GM12878 (cell line): ENCODE measurements at regions not wholly inside any gene's neighbourhood (a gene's known extent, or its start where the extent isn't known, plus 50 kb on each side); places are given as distances from the start of the nearest gene placed in this dataset.

ENCODE experiments used
- ATAC-seq: fragments of 200-7000 bp; cut with Tn5 transposase; 3 replicates; pipeline ENCODE4 v1.9.1; 2020; ENCODE audit warnings: mild to moderate bottlenecking, moderate library complexity
- BruUV-seq: library from RNA; stranded (reverse); fragments of 400-500 nt; replicated peaks from 2 replicates; lab custom pipeline; 2021; lab: Mats Ljungman, UMichigan
- CTCF ChIA-PET: fragments of 300-600 bp; sonication (Branson Sonifier 250); formaldehyde crosslinking; extraction: SDS; loops from one replicate; lab custom pipeline; 2021; ENCODE audit warnings: inconsistent platforms; lab: Yijun Ruan, JAX
- POLR2A ChIA-PET: fragments of 350-600 bp; formaldehyde crosslinking; extraction: SDS; loops from one replicate; lab custom pipeline; 2021; ENCODE audit warnings: inconsistent platforms; lab: Charles Lee
- RAD21 ChIA-PET: fragments of 300-600 bp; sonication (Branson Sonifier 250); formaldehyde crosslinking; loops from one replicate; lab custom pipeline; 2023; ENCODE audit warnings: antibody characterized with exemption; ENCODE audit not compliant: unreplicated experiment; lab: Charles Lee
- SMC1A ChIA-PET: fragments of 300-600 bp; sonication (Branson Sonifier 250); formaldehyde crosslinking; loops from one replicate; lab custom pipeline; 2023; ENCODE audit not compliant: unreplicated experiment, uncharacterized antibody; lab: Charles Lee
- DNase-seq: peaks from one replicate; pipeline ENCODE4 v3.0.0-alpha.2; 2011; ENCODE audit warnings: low read depth, low spot score
- FAIRE-seq: peaks from 3 replicates; lab custom pipeline; 2011; peaks lifted over from hg19 to GRCh38; lab: Jason Lieb, UNC
- H2AFZ ChIP-seq: 2 replicates; pipeline ENCODE4 v1.6.0; 2011; ENCODE audit warnings: low read depth, low read length, control low read depth; ENCODE audit not compliant: control insufficient read depth
- H3K27ac ChIP-seq: 2 replicates; pipeline ENCODE4 v1.5.1; 2011; ENCODE audit warnings: control low read depth; ENCODE audit not compliant: control insufficient read depth, insufficient read depth
- H3K27me3 ChIP-seq, 2 experiments: replicated peaks in 1 of 2; 2 replicates each; pipeline versions ENCODE4 v1.6.0 to v1.6.1; 2011; ENCODE audit warnings: low read length in 1 of 2; ENCODE audit not compliant: control insufficient read depth in 2 of 2, insufficient read depth in 2 of 2
- H3K36me3 ChIP-seq, 2 experiments: 2 replicates each; pipeline ENCODE4 v1.5.1; 2011; ENCODE audit warnings: low read length in 1 of 2; ENCODE audit not compliant: control insufficient read depth in 2 of 2, insufficient read depth in 2 of 2
- H3K4me1 ChIP-seq: 2 replicates; pipeline ENCODE4 v1.6.1; 2011; ENCODE audit warnings: mild to moderate bottlenecking, low read length, moderate library complexity, mixed read lengths; ENCODE audit not compliant: control insufficient read depth, insufficient read depth
- H3K4me2 ChIP-seq: 2 replicates; pipeline ENCODE4 v1.6.0; 2011; ENCODE audit warnings: control low read depth; ENCODE audit not compliant: control insufficient read depth, insufficient read depth
- H3K4me3 ChIP-seq: fragments of 200-600 bp; sonication (generic); 2 replicates; pipeline ENCODE4 v1.5.1; 2016
- H3K79me2 ChIP-seq: 2 replicates; pipeline ENCODE4 v1.6.0; 2011; ENCODE audit warnings: low read length; ENCODE audit not compliant: control insufficient read depth, insufficient read depth
- H3K9ac ChIP-seq: 2 replicates; pipeline ENCODE4 v1.8.0; 2011; ENCODE audit warnings: low read length, control low read depth, mixed read lengths; ENCODE audit not compliant: control insufficient read depth, insufficient read depth
- H3K9me3 ChIP-seq: replicated peaks from 3 replicates; pipeline ENCODE4 v1.5.1; 2011; ENCODE audit warnings: mild to moderate bottlenecking, low read length; ENCODE audit not compliant: control insufficient read depth, insufficient read depth
- H4K20me1 ChIP-seq: 2 replicates; pipeline ENCODE4 v1.6.0; 2011; ENCODE audit not compliant: control insufficient read depth, insufficient read depth
- ATF7 ChIP-seq: fragments of 450-650 bp; IDR thresholded peaks from 2 replicates; pipeline ENCODE4 v1.6.1; 2016; ENCODE audit warnings: low read depth, mild to moderate bottlenecking
- RCOR1 ChIP-seq: conservative IDR thresholded peaks from 2 replicates; pipeline ENCODE4 v1.6.1; 2012; ENCODE audit warnings: low read depth, low read length, improper control_type of control experiment
- SUPT20H ChIP-seq: IDR thresholded peaks from 2 replicates; pipeline ENCODE4 v1.6.1; 2011; ENCODE audit warnings: low read depth, mild to moderate bottlenecking, low read length, moderate library complexity, borderline replicate concordance; ENCODE audit not compliant: control insufficient read depth
- WGBS: methylation state at CpG from one replicate; pipeline ENCODE4 v1.1.6; 2016; ENCODE audit warnings: low lambda C conversion rate; ENCODE audit not compliant: insufficient replicate concordance, insufficient coverage; ENCODE audit errors: missing lambda C conversion rate; 5-methylcytosine and 5-hydroxymethylcytosine counted together
- in situ Hi-C: fragments of 300-500 bp; cut with MboI; formaldehyde crosslinking; loops from 9 replicates; pipeline ENCODE4 v1.14.3; 2018; ENCODE audit warnings: mixed read lengths
- intact Hi-C: fragments of 100-400 bp; cut with micrococcal nuclease; formaldehyde crosslinking; loops from one replicate; pipeline ENCODE4 v1.14.2; 2022; ENCODE audit not compliant: unreplicated experiment
- TF ChIP-seq, protein P1 (sequence below), 3 experiments: IDR thresholded peaks in 2 of 3; conservative IDR thresholded peaks in 1 of 3; 2 replicates each; pipeline ENCODE4 v1.5.1; 2011; ENCODE audit warnings: low read depth in 3 of 3, low read length in 3 of 3, mild to moderate bottlenecking in 3 of 3, control low read depth in 2 of 3, moderate library complexity in 2 of 3, inconsistent platforms in 1 of 3, mixed read lengths in 1 of 3; ENCODE audit not compliant: control insufficient read depth in 2 of 3, insufficient read depth in 1 of 3; ENCODE audit errors: extremely low read depth in 1 of 3

DNA sequence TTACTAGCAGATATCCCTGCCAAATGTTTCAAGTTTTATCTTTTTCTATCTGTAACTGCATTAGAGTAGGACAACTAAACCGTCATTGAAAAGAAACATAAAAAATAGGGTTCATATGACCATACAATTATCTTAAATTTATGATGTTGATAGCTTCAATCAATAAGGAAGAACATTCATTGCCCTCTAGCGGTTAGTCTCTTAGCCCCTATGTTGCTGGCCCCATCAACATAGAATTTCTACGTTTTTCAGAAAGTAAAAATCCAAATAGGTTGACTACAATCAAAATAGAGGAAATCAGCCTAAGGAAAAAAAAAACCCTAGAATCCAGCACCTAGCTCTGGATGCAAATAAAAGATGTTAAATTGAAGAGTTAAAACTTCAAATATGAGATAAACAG lies 225.1 kb upstream of the ITM2A start:
- no peak overlapping the region for H3K9ac ChIP-seq
- TF ChIP-seq, protein P1, sequence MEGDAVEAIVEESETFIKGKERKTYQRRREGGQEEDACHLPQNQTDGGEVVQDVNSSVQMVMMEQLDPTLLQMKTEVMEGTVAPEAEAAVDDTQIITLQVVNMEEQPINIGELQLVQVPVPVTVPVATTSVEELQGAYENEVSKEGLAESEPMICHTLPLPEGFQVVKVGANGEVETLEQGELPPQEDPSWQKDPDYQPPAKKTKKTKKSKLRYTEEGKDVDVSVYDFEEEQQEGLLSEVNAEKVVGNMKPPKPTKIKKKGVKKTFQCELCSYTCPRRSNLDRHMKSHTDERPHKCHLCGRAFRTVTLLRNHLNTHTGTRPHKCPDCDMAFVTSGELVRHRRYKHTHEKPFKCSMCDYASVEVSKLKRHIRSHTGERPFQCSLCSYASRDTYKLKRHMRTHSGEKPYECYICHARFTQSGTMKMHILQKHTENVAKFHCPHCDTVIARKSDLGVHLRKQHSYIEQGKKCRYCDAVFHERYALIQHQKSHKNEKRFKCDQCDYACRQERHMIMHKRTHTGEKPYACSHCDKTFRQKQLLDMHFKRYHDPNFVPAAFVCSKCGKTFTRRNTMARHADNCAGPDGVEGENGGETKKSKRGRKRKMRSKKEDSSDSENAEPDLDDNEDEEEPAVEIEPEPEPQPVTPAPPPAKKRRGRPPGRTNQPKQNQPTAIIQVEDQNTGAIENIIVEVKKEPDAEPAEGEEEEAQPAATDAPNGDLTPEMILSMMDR (IDR thresholded peaks at IDR 0.05 in 2 of 3, conservative IDR thresholded peaks at IDR 0.05 in 1 of 3; ENCODE audit: control insufficient read depth in 2 of 3, extremely low read depth in 1 of 3, insufficient read depth in 1 of 3, low read depth in 3 of 3, low read length in 3 of 3), result peak in 1 of 3 experiments; percentile 39; a peak in 2 of 6 replicates
- TF ChIP-seq RCOR1, result no peak
- no peak overlapping the region for H3K4me3 ChIP-seq
- ATAC-seq, result 0 out of 3 replicates have a peak, but pooled peaks have one; percentile 25
- no peaks in the 10 kb centered on the region for H4K20me1 ChIP-seq
- ChIA-PET POLR2A (no interaction called here), SMC1A (interaction anchor here (0.7 to 2.0 kb wide), 2 partner anchors 9 to 27 kb away, joined by 3 to 8 read pairs; no protein-coding TSS in a partner anchor), RAD21 (no interaction called here), CTCF (interaction anchor here (0.7 to 1.7 kb wide), 3 partner anchors 8 to 371 kb away, joined by 3 to 6 read pairs (median 3); no protein-coding TSS in a partner anchor)
- in situ Hi-C loops (no loop called here), intact Hi-C loops (no loop called here)
- 2% methylated on average over 3 of the region's 3 CpGs for WGBS
- no peaks in the 10 kb centered on the region for H3K4me1 ChIP-seq
- H3K27me3 ChIP-seq, result no peaks in the 10 kb centered on the region
- H3K27ac ChIP-seq, result no peak overlapping the region
- no peaks in the 10 kb centered on the region for H3K36me3 ChIP-seq
- no peak overlapping the region for H3K4me2 ChIP-seq
- no peak for DNase-seq
- H2AFZ ChIP-seq, result no peak overlapping the region
- no peaks in the 10 kb centered on the region for H3K79me2 ChIP-seq
- no peaks in the 10 kb centered on the region for H3K9me3 ChIP-seq
- no TSS peak for BruUV-seq
- FAIRE-seq, result no peak

- ChIA-PET POLR2A (no interaction called here), SMC1A (no interaction called here), CTCF (no interaction called here), RAD21 (no interaction called here)
- no peak for ATAC-seq
- no peaks in the 10 kb centered on the region for H4K20me1 ChIP-seq
- no peaks in the 10 kb centered on the region for H3K9me3 ChIP-seq
- H3K4me2 ChIP-seq, result no peak overlapping the region
- H3K27me3 ChIP-seq, result no peaks in the 10 kb centered on the region
- H2AFZ ChIP-seq, result no peak overlapping the region
- no peak overlapping the region for H3K27ac ChIP-seq
- H3K79me2 ChIP-seq, result no peaks in the 10 kb centered on the region
- FAIRE-seq, result no peak
- in situ Hi-C loops, result no loop called here
- no peak overlapping the region for H3K4me3 ChIP-seq
- H3K36me3 ChIP-seq, result no peaks in the 10 kb centered on the region
- intact Hi-C loops, result no loop called here
- H3K9ac ChIP-seq, result no peak overlapping the region
- no peaks in the 10 kb centered on the region for H3K4me1 ChIP-seq
- no TSS peak for BruUV-seq
- TF ChIP-seq SUPT20H (no peak), ATF7 (peak; percentile 59; the same call in 1 of the 2 replicates)
- no peak for DNase-seq
Measured at GRCh38 chrX:79588233-79588632, 221.1 kb upstream of the ITM2A start.
